Keratinocyte (primary cell): ENCODE measurements at regions not wholly inside any gene's neighbourhood (a gene's known extent, or its start where the extent isn't known, plus 50 kb on each side); places are given as distances from the start of the nearest gene placed in this dataset.

Experiments used
- DNase-seq: peaks from one replicate; pipeline ENCODE4 v3.0.0-alpha.2; 2011; ENCODE audit warnings: low read depth, missing footprints, low spot score
- FAIRE-seq: peaks from 2 replicates; lab custom pipeline; 2011; peaks lifted over from hg19 to GRCh38; lab: Jason Lieb, UNC
- H2AFZ ChIP-seq: 2 replicates; pipeline ENCODE4 v1.6.0; 2012; ENCODE audit warnings: low read length, control low read depth, inconsistent platforms; ENCODE audit not compliant: control insufficient read depth
- H3K27ac ChIP-seq: 2 replicates; pipeline ENCODE4 v1.5.1; 2011; ENCODE audit warnings: low read length; ENCODE audit not compliant: control insufficient read depth, insufficient read depth
- H3K27me3 ChIP-seq: 3 replicates; pipeline ENCODE4 v1.6.0; 2011; ENCODE audit warnings: low read length; ENCODE audit not compliant: control insufficient read depth, insufficient read depth; ENCODE audit errors: extremely low read depth
- H3K36me3 ChIP-seq, 2 experiments: 2 replicates in 1 of 2; 3 replicates in 1 of 2; pipeline ENCODE4 v1.5.1; 2011; ENCODE audit warnings: low read length in 2 of 2, mild to moderate bottlenecking in 1 of 2; ENCODE audit not compliant: control insufficient read depth in 2 of 2, insufficient read depth in 2 of 2; ENCODE audit errors: extremely low read depth in 1 of 2
- H3K4me1 ChIP-seq: 3 replicates; pipeline ENCODE4 v1.5.1; 2011; ENCODE audit warnings: low read length; ENCODE audit not compliant: control insufficient read depth, insufficient read depth; ENCODE audit errors: extremely low read depth
- H3K4me2 ChIP-seq: 3 replicates; pipeline ENCODE4 v1.6.0; 2011; ENCODE audit warnings: low read depth, low read length; ENCODE audit not compliant: control insufficient read depth, insufficient read depth; ENCODE audit errors: extremely low read depth
- H3K4me3 ChIP-seq, 3 experiments: fragments of 200-600 bp in 1 of 3; sonication (generic) in 1 of 3; 2 replicates in 2 of 3; 3 replicates in 1 of 3; pipeline ENCODE4 v1.5.1; 2011 to 2016; ENCODE audit warnings: low read length in 3 of 3, mild to moderate bottlenecking in 3 of 3, control low read depth in 2 of 3, inconsistent platforms in 1 of 3, low read depth in 1 of 3, mixed read lengths in 1 of 3, mixed run types in 1 of 3, moderate library complexity in 1 of 3; ENCODE audit not compliant: control insufficient read depth in 2 of 3, insufficient read depth in 2 of 3; ENCODE audit errors: extremely low read depth in 1 of 3
- H3K79me2 ChIP-seq: 2 replicates; pipeline ENCODE4 v1.6.0; 2012; ENCODE audit warnings: low read length; ENCODE audit not compliant: control insufficient read depth, insufficient read depth
- H3K9ac ChIP-seq: 3 replicates; pipeline ENCODE4 v1.6.0; 2011; ENCODE audit warnings: low read length; ENCODE audit not compliant: control insufficient read depth, insufficient read depth; ENCODE audit errors: extremely low read depth
- H3K9me1 ChIP-seq: 3 replicates; pipeline ENCODE4 v1.6.0; 2011; ENCODE audit warnings: low read length; ENCODE audit not compliant: control insufficient read depth, insufficient read depth; ENCODE audit errors: extremely low read depth
- H3K9me3 ChIP-seq: 2 replicates; pipeline ENCODE4 v1.5.1; 2012; ENCODE audit warnings: low read depth, low read length; ENCODE audit not compliant: control insufficient read depth
- H4K20me1 ChIP-seq: 3 replicates; pipeline ENCODE4 v1.6.0; 2011; ENCODE audit warnings: low read length; ENCODE audit not compliant: control insufficient read depth, insufficient read depth; ENCODE audit errors: extremely low read depth
- EZH2 ChIP-seq: IDR thresholded peaks from one replicate; pipeline ENCODE4 v1.6.1; 2012; ENCODE audit warnings: inconsistent platforms, mild to moderate bottlenecking, low read length, moderate library complexity
- dilution Hi-C: fragments of 300-500 bp; cut with MboI; formaldehyde crosslinking; loops from one replicate; pipeline ENCODE4 v1.7.0; 2020; ENCODE audit warnings: low sequenced_read_pairs; ENCODE audit not compliant: extremely low pct_ligation_motif_present
- TF ChIP-seq, protein P1 (sequence below), 3 experiments: IDR thresholded peaks in 1 of 3; conservative IDR thresholded peaks in 1 of 3; optimal IDR thresholded peaks in 1 of 3; 2 replicates in 2 of 3; 3 replicates in 1 of 3; pipeline versions ENCODE3 to v1.5.1; 2011; ENCODE audit warnings: low read length in 3 of 3, mild to moderate bottlenecking in 3 of 3, moderate library complexity in 2 of 3, control low read depth in 1 of 3, inconsistent platforms in 1 of 3; ENCODE audit not compliant: insufficient read depth in 2 of 3; ENCODE audit errors: extremely low read depth in 1 of 3

GRCh38 chr13:72657379-72657778, 70.0 kb downstream of the MZT1 start:
- no peak for DNase-seq
- no peaks in the 10 kb centered on the region for H3K9me3 ChIP-seq

DNA sequence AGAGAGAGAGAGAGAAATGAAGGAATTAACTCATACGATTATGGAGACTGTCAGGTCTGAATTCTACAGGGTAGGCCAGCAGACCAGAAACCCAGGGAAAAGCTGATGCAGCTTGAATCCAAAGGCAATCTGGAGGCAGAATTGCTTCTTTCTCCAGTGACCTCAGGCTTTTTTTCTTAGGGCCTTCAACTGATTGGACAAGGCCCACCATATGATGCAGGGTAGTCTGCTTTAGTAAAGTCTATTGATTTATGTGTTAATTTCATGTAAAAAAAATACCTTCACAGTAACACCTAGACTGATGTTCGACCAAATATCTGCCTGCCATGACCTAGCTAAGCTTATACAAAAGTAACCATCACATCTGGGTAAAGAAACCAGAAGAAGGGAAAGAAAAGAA, 71.1 kb downstream of the MZT1 start:
- no peak overlapping the region for H3K4me3 ChIP-seq
- H3K36me3 ChIP-seq = no peaks in the 10 kb centered on the region
- DNase-seq (no peak), FAIRE-seq (no peak)
- dilution Hi-C loops = no loop called here
- no peak overlapping the region for H3K27ac ChIP-seq
- H3K9me1 ChIP-seq = no peaks in the 10 kb centered on the region
- no peak overlapping the region for H2AFZ ChIP-seq
- H4K20me1 ChIP-seq = no peaks in the 10 kb centered on the region
- H3K79me2 ChIP-seq = no peaks in the 10 kb centered on the region
- no peak overlapping the region for H3K9ac ChIP-seq
- H3K9me3 ChIP-seq = no peaks in the 10 kb centered on the region
- no peaks in the 10 kb centered on the region for H3K27me3 ChIP-seq
- H3K4me2 ChIP-seq = no peak overlapping the region
- TF ChIP-seq EZH2 = no peak
- TF ChIP-seq, protein P1, sequence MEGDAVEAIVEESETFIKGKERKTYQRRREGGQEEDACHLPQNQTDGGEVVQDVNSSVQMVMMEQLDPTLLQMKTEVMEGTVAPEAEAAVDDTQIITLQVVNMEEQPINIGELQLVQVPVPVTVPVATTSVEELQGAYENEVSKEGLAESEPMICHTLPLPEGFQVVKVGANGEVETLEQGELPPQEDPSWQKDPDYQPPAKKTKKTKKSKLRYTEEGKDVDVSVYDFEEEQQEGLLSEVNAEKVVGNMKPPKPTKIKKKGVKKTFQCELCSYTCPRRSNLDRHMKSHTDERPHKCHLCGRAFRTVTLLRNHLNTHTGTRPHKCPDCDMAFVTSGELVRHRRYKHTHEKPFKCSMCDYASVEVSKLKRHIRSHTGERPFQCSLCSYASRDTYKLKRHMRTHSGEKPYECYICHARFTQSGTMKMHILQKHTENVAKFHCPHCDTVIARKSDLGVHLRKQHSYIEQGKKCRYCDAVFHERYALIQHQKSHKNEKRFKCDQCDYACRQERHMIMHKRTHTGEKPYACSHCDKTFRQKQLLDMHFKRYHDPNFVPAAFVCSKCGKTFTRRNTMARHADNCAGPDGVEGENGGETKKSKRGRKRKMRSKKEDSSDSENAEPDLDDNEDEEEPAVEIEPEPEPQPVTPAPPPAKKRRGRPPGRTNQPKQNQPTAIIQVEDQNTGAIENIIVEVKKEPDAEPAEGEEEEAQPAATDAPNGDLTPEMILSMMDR (optimal IDR thresholded peaks at IDR 0.05 in 1 of 3, IDR thresholded peaks at IDR 0.05 in 1 of 3, conservative IDR thresholded peaks at IDR 0.05 in 1 of 3; ENCODE audit: extremely low read depth in 1 of 3, insufficient read depth in 2 of 3, low read length in 3 of 3) = no peak
- peaks cover 8% of the 10 kb centered on the region for H3K4me1 ChIP-seq

More at GRCh38 chr13:72657379-72657778, 70.0 kb downstream of the MZT1 start:
- dilution Hi-C loops = no loop called here
- peaks cover 5% of the 10 kb centered on the region for H3K4me1 ChIP-seq
- no peak overlapping the region for H3K9ac ChIP-seq
- no peak overlapping the region for H3K4me3 ChIP-seq
- H3K27me3 ChIP-seq = no peaks in the 10 kb centered on the region
- TF ChIP-seq, protein P1 (optimal IDR thresholded peaks at IDR 0.05 in 1 of 3, IDR thresholded peaks at IDR 0.05 in 1 of 3, conservative IDR thresholded peaks at IDR 0.05 in 1 of 3; ENCODE audit: extremely low read depth in 1 of 3, insufficient read depth in 2 of 3, low read length in 3 of 3) = no peak
- no peak for TF ChIP-seq EZH2
- H3K36me3 ChIP-seq = no peaks in the 10 kb centered on the region
- H4K20me1 ChIP-seq = no peaks in the 10 kb centered on the region
- no peaks in the 10 kb centered on the region for H3K9me1 ChIP-seq
- no peak for FAIRE-seq
- no peak overlapping the region for H2AFZ ChIP-seq
- no peak overlapping the region for H3K27ac ChIP-seq
- no peak overlapping the region for H3K4me2 ChIP-seq
- no peaks in the 10 kb centered on the region for H3K79me2 ChIP-seq
